Loucy (cell line): ENCODE measurements at regions not wholly inside any gene's neighbourhood (a gene's known extent, or its start where the extent isn't known, plus 50 kb on each side); places are given as distances from the start of the nearest gene placed in this dataset.

Source experiments
- H2AFZ ChIP-seq: fragments of 200-600 bp; sonication (generic); 2 replicates; pipeline ENCODE4 v1.6.0; 2016; ENCODE audit warnings: antibody characterized with exemption, mild to moderate bottlenecking, low read length, moderate library complexity
- H3F3A ChIP-seq: fragments of 200-600 bp; 2 replicates; pipeline ENCODE4 v1.6.0; 2016; ENCODE audit warnings: antibody characterized with exemption, low read depth, mild to moderate bottlenecking
- H3K27me3 ChIP-seq: fragments of 200-600 bp; sonication (generic); 2 replicates; pipeline ENCODE4 v1.6.1; 2014; ENCODE audit warnings: low read length, mild to moderate bottlenecking; ENCODE audit not compliant: insufficient read depth, poor library complexity, severe bottlenecking
- H3K36me3 ChIP-seq: fragments of 200-600 bp; sonication (generic); 2 replicates; pipeline ENCODE4 v1.6.1; 2016; ENCODE audit warnings: low read length; ENCODE audit not compliant: insufficient read depth
- H3K4me1 ChIP-seq: fragments of 200-600 bp; sonication (generic); 2 replicates; pipeline ENCODE4 v1.5.1; 2014; ENCODE audit warnings: low read length, mild to moderate bottlenecking; ENCODE audit not compliant: insufficient read depth, poor library complexity, severe bottlenecking
- H3K4me2 ChIP-seq: fragments of 200-600 bp; sonication (generic); 2 replicates; pipeline ENCODE4 v1.6.0; 2014; ENCODE audit warnings: antibody characterized with exemption, low read length, low read depth, mild to moderate bottlenecking; ENCODE audit not compliant: poor library complexity, severe bottlenecking
- H3K4me3 ChIP-seq: fragments of 200-600 bp; sonication (generic); 2 replicates; pipeline ENCODE4 v1.5.1; 2014; ENCODE audit warnings: low read length, mild to moderate bottlenecking, mixed read lengths; ENCODE audit not compliant: poor library complexity, severe bottlenecking
- H3K79me2 ChIP-seq: fragments of 200-600 bp; sonication (generic); 2 replicates; pipeline ENCODE4 v1.6.1; 2014; ENCODE audit warnings: low read length; ENCODE audit not compliant: insufficient read depth
- H3K9ac ChIP-seq: fragments of 200-600 bp; sonication (generic); 2 replicates; pipeline ENCODE4 v1.6.0; 2014; ENCODE audit warnings: mild to moderate bottlenecking, low read depth, low read length, moderate library complexity; ENCODE audit not compliant: poor library complexity, severe bottlenecking
- H3K9me2 ChIP-seq: fragments of 200-600 bp; sonication (generic); replicated peaks from 2 replicates; pipeline ENCODE4 v1.6.1; 2016; ENCODE audit warnings: low read depth, low read length, mixed read lengths
- H3K9me3 ChIP-seq: fragments of 200-600 bp; sonication (generic); 2 replicates; pipeline ENCODE4 v1.6.1; 2014; ENCODE audit warnings: mild to moderate bottlenecking, antibody characterized with exemption, low read length, low read depth; ENCODE audit not compliant: insufficient read depth
- H4K20me1 ChIP-seq: fragments of 200-600 bp; sonication (generic); 2 replicates; pipeline ENCODE4 v1.6.0; 2014; ENCODE audit warnings: antibody characterized with exemption, low read length, mild to moderate bottlenecking; ENCODE audit not compliant: insufficient read depth, poor library complexity, severe bottlenecking
- EZH2phosphoT487 ChIP-seq: fragments of 200-600 bp; IDR thresholded peaks from 2 replicates; pipeline ENCODE4 v1.6.1; 2018; ENCODE audit warnings: antibody characterized with exemption, mild to moderate bottlenecking, moderate library complexity, borderline replicate concordance
- TF ChIP-seq, protein P1 (sequence below): fragments of 200-600 bp; sonication (generic); conservative IDR thresholded peaks from 2 replicates; pipeline ENCODE4 v1.5.1; 2014; ENCODE audit warnings: mild to moderate bottlenecking, antibody characterized with exemption, low read length

DNA sequence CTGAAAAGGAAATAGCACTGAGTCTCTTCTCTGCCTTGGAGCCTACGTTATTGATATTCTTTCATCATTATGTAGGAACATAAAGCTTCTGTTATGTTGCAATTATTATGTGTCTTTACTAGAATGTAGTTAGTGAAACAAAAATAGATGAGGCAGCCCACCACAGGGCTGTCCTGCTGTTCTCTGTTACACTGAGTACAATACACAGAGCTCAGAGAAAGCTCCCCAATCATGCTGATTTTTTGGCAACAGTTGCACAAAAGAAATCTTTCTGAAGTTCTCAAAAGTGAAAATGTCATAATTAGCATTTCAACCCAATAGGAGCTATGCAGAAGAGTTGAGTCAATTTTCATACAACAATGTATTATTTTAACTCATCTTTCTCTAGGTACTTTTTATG is 119.5 kb downstream of the EFNB2 start:
- Histone ChIP-seq H3K27me3 (no peaks in the 10 kb centered on the region), H3K9me3 (no peaks in the 10 kb centered on the region), H3K79me2 (no peaks in the 10 kb centered on the region), H3K4me3 (no peak overlapping the region), H3K9ac (no peak overlapping the region), H3K9me2 (no peaks in the 10 kb centered on the region), H2AFZ (no peak overlapping the region), H4K20me1 (no peaks in the 10 kb centered on the region), H3F3A (no peaks in the 10 kb centered on the region), H3K4me1 (peaks cover 5% of the 10 kb centered on the region), H3K36me3 (no peaks in the 10 kb centered on the region), H3K4me2 (no peak overlapping the region)
- TF ChIP-seq, protein P1, sequence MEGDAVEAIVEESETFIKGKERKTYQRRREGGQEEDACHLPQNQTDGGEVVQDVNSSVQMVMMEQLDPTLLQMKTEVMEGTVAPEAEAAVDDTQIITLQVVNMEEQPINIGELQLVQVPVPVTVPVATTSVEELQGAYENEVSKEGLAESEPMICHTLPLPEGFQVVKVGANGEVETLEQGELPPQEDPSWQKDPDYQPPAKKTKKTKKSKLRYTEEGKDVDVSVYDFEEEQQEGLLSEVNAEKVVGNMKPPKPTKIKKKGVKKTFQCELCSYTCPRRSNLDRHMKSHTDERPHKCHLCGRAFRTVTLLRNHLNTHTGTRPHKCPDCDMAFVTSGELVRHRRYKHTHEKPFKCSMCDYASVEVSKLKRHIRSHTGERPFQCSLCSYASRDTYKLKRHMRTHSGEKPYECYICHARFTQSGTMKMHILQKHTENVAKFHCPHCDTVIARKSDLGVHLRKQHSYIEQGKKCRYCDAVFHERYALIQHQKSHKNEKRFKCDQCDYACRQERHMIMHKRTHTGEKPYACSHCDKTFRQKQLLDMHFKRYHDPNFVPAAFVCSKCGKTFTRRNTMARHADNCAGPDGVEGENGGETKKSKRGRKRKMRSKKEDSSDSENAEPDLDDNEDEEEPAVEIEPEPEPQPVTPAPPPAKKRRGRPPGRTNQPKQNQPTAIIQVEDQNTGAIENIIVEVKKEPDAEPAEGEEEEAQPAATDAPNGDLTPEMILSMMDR: no peak
- TF ChIP-seq EZH2phosphoT487: no peak

DNA sequence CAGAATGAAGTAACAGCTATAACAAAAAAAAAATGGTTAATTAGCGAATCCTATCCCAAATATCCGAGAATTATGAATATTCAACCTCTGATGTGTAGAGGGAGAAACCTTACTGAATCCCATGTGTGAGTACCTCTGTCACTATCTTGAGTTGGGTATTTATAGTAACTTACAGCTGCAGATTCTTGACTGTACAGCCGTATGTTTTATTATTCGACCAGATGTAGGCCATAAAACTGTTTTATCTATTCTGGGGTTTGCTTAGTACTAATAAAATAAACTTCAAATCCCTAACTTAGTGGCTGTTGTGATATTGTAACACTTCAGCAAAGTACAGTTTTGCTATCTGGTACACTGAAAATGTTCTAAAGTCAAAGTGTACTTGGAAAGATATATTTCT is 120.0 kb downstream of the EFNB2 start:
- no peaks in the 10 kb centered on the region for H3K27me3 ChIP-seq
- no peak overlapping the region for H3K4me3 ChIP-seq
- H2AFZ ChIP-seq: no peak overlapping the region
- no peaks in the 10 kb centered on the region for H3K79me2 ChIP-seq
- no peak overlapping the region for H3K4me2 ChIP-seq
- no peak for TF ChIP-seq EZH2phosphoT487
- TF ChIP-seq, protein P1: no peak
- H4K20me1 ChIP-seq: no peaks in the 10 kb centered on the region
- no peaks in the 10 kb centered on the region for H3K36me3 ChIP-seq
- H3K9ac ChIP-seq: no peak overlapping the region
- no peaks in the 10 kb centered on the region for H3K9me2 ChIP-seq
- no peaks in the 10 kb centered on the region for H3F3A ChIP-seq
- H3K4me1 ChIP-seq: peaks cover 5% of the 10 kb centered on the region
- no peaks in the 10 kb centered on the region for H3K9me3 ChIP-seq

DNA sequence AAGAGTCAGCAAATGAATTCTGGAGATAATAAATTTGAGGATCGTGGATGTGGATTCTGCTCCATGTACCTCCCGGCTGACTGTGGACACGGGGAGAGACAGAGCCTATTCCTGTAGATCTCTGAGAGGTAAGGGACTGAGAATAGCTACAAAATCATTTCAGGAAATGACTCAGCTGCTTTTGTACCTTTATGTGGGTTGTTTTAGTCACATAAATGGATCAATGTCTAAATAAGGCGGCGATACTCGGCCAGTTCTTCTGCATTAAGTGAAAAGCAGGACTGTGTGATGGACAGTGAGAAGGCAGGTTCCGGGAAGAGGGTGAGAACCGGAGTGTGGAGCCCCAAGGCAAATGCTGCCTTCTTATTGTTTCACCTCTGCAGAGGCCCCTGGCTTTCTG is 128.1 kb downstream of the EFNB2 start:
- Histone ChIP-seq H3K4me2 (peak overlapping the region; percentile 38), H3K79me2 (no peaks in the 10 kb centered on the region), H3F3A (no peaks in the 10 kb centered on the region), H3K9ac (no peak overlapping the region), H2AFZ (no peak overlapping the region), H3K27me3 (no peaks in the 10 kb centered on the region), H3K9me2 (no peaks in the 10 kb centered on the region), H3K4me1 (peaks cover 10% of the 10 kb centered on the region), H4K20me1 (no peaks in the 10 kb centered on the region), H3K9me3 (no peaks in the 10 kb centered on the region), H3K36me3 (no peaks in the 10 kb centered on the region), H3K4me3 (no peak overlapping the region)
- TF ChIP-seq, protein P1: no peak
- TF ChIP-seq EZH2phosphoT487: no peak
